CD14-positive monocyte (primary cell): ENCODE measurements at regions not wholly inside any gene's neighbourhood (a gene's known extent, or its start where the extent isn't known, plus 50 kb on each side); places are given as distances from the start of the nearest gene placed in this dataset.

ENCODE experiments used
- DNase-seq, 3 donors: peaks; one replicate each; pipeline ENCODE4 v3.0.0-alpha.2; 2011 to 2022
- H2AFZ ChIP-seq: 2 replicates; pipeline ENCODE4 v1.6.0; 2012; ENCODE audit warnings: mild to moderate bottlenecking, low read depth, low read length, inconsistent platforms; ENCODE audit not compliant: insufficient read depth, poor library complexity, severe bottlenecking
- H3K27ac ChIP-seq, 2 donors: 1 replicate in 1 of 2; 2 replicates in 1 of 2; pipeline ENCODE4 v1.5.1; 2012 to 2013; ENCODE audit warnings: low read length in 2 of 2, control low read depth in 1 of 2, inconsistent platforms in 1 of 2, low read depth in 1 of 2, mild to moderate bottlenecking in 1 of 2
- H3K27me3 ChIP-seq, 2 donors: one replicate each; pipeline versions ENCODE4 v1.6.0 to v1.6.1; 2011 to 2013; ENCODE audit warnings: low read length in 2 of 2; ENCODE audit not compliant: control insufficient read depth in 2 of 2, insufficient read depth in 2 of 2
- H3K36me3 ChIP-seq, 2 donors: replicated peaks in 1 of 2; 1 replicate in 1 of 2; 2 replicates in 1 of 2; pipeline versions ENCODE4 v1.5.1 to v1.6.1; 2012 to 2013; ENCODE audit warnings: low read length in 2 of 2, control low read depth in 1 of 2, inconsistent platforms in 1 of 2, mild to moderate bottlenecking in 1 of 2; ENCODE audit not compliant: insufficient read depth in 2 of 2, control insufficient read depth in 1 of 2
- H3K4me1 ChIP-seq, 2 donors: 1 replicate in 1 of 2; 2 replicates in 1 of 2; pipeline versions ENCODE4 v1.5.1 to v1.6.1; 2012 to 2013; ENCODE audit warnings: low read length in 2 of 2, control low read depth in 1 of 2, inconsistent platforms in 1 of 2, mild to moderate bottlenecking in 1 of 2, moderate library complexity in 1 of 2; ENCODE audit not compliant: insufficient read depth in 2 of 2, control insufficient read depth in 1 of 2
- H3K4me2 ChIP-seq: replicated peaks from 2 replicates; pipeline ENCODE3; 2012; ENCODE audit warnings: low read length, moderate library complexity, mild to moderate bottlenecking; ENCODE audit not compliant: poor library complexity, severe bottlenecking; ENCODE audit errors: extremely low read depth
- H3K4me3 ChIP-seq, 3 experiments: fragments of 200-600 bp in 1 of 3; sonication (generic) in 1 of 3; replicated peaks in 1 of 3; 1 replicate in 2 of 3; 2 replicates in 1 of 3; pipeline ENCODE4 v1.5.1; 2011 to 2013; ENCODE audit warnings: low read length in 3 of 3, mild to moderate bottlenecking in 3 of 3, control low read depth in 2 of 3, low read depth in 2 of 3, inconsistent platforms in 1 of 3, moderate library complexity in 1 of 3
- H3K79me2 ChIP-seq: 2 replicates; pipeline ENCODE4 v1.6.0; 2012; ENCODE audit warnings: mild to moderate bottlenecking, control low read depth, inconsistent platforms, low read length, moderate library complexity; ENCODE audit not compliant: insufficient read depth
- H3K9ac ChIP-seq: 2 replicates; pipeline ENCODE4 v1.6.0; 2017; ENCODE audit warnings: low read length, mild to moderate bottlenecking; ENCODE audit not compliant: insufficient read depth, poor library complexity, severe bottlenecking
- H3K9me3 ChIP-seq, 2 donors: replicated peaks in 1 of 2; 1 replicate in 1 of 2; 2 replicates in 1 of 2; pipeline versions ENCODE4 v1.5.1 to v1.6.1; 2012 to 2013; ENCODE audit warnings: low read length in 2 of 2, control low read depth in 1 of 2; ENCODE audit not compliant: control insufficient read depth in 1 of 2, insufficient read depth in 1 of 2
- H4K20me1 ChIP-seq: 2 replicates; pipeline ENCODE4 v1.6.0; 2012; ENCODE audit warnings: mild to moderate bottlenecking, low read length, control low read depth, moderate library complexity; ENCODE audit not compliant: insufficient read depth
- H3K27ac Mint-ChIP-seq, 7 donors: one replicate each; pipeline ENCODE4 v1.8.0; 2020; ENCODE audit warnings: mild to moderate bottlenecking in 7 of 7, mixed read lengths in 7 of 7, moderate library complexity in 6 of 7, inconsistent platforms in 2 of 7
- H3K27me3 Mint-ChIP-seq, 3 donors: one replicate each; pipeline ENCODE4 v1.8.0; 2021 to 2022; ENCODE audit warnings: low read depth in 3 of 3, mild to moderate bottlenecking in 3 of 3, mixed read lengths in 3 of 3, moderate library complexity in 3 of 3, inconsistent platforms in 1 of 3
- H3K36me3 Mint-ChIP-seq, 2 donors: one replicate each; pipeline ENCODE4 v1.8.0; 2020; ENCODE audit warnings: mixed read lengths in 2 of 2, inconsistent platforms in 1 of 2, mild to moderate bottlenecking in 1 of 2
- H3K4me1 Mint-ChIP-seq: one replicate; pipeline ENCODE4 v1.8.0; 2020; ENCODE audit warnings: mild to moderate bottlenecking, mixed read lengths
- H3K4me3 Mint-ChIP-seq, 2 donors: one replicate each; pipeline ENCODE4 v1.8.0; 2020; ENCODE audit warnings: mild to moderate bottlenecking in 2 of 2, mixed read lengths in 2 of 2, moderate library complexity in 1 of 2
- H3K9me3 Mint-ChIP-seq, 7 donors: one replicate each; pipeline ENCODE4 v1.8.0; 2020 to 2022; ENCODE audit warnings: mixed read lengths in 7 of 7, mild to moderate bottlenecking in 6 of 7, moderate library complexity in 6 of 7, inconsistent platforms in 2 of 7
- WGBS: methylation state at CpG from one replicate; pipeline ENCODE4 v1.1.5; 2013; ENCODE audit warnings: missing lambda C conversion rate; ENCODE audit not compliant: insufficient coverage; 5-methylcytosine and 5-hydroxymethylcytosine counted together
- intact Hi-C, 2 donors: fragments of 100-400 bp; cut with micrococcal nuclease; formaldehyde crosslinking; loops; one replicate each; pipeline versions ENCODE4 v1.15.0 to v1.15.1; 2023
- TF ChIP-seq, protein P1 (sequence below): fragments of 200-600 bp; IDR thresholded peaks from one replicate; pipeline ENCODE4 v1.8.0; 2022; ENCODE audit warnings: antibody characterized with exemption, mild to moderate bottlenecking

DNA sequence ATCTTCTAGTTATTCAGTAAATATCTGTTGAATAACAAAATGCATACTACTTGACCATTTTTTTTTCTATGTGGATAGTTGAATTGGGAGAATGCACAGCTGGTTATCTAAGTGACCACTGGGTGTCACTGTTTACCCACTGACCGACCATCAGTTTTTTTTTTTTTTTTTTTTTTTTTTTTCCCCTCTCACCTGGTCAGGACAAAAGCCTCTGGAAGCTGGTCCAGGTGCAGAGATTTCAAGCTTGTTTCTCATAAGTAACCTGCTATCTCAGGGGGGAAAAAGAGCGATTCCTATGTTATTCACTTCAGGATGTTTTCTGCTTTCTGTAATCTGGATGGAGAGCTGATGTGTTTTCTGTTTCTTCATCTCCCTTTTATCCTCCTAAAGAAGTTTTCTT lies 256.0 kb downstream of the DCDC2C start:
- Histone ChIP-seq H3K79me2 (no peaks in the 10 kb centered on the region), H3K4me3 (no peak overlapping the region), H3K9ac (no peak overlapping the region), H3K27me3 (no peaks in the 10 kb centered on the region), H3K4me1 (no peaks in the 10 kb centered on the region), H2AFZ (no peak overlapping the region), H3K9me3 (no peaks in the 10 kb centered on the region), H3K36me3 (no peaks in the 10 kb centered on the region), H3K4me2 (no peak overlapping the region), H3K27ac (no peak overlapping the region), H4K20me1 (no peaks in the 10 kb centered on the region)
- TF ChIP-seq, protein P1, sequence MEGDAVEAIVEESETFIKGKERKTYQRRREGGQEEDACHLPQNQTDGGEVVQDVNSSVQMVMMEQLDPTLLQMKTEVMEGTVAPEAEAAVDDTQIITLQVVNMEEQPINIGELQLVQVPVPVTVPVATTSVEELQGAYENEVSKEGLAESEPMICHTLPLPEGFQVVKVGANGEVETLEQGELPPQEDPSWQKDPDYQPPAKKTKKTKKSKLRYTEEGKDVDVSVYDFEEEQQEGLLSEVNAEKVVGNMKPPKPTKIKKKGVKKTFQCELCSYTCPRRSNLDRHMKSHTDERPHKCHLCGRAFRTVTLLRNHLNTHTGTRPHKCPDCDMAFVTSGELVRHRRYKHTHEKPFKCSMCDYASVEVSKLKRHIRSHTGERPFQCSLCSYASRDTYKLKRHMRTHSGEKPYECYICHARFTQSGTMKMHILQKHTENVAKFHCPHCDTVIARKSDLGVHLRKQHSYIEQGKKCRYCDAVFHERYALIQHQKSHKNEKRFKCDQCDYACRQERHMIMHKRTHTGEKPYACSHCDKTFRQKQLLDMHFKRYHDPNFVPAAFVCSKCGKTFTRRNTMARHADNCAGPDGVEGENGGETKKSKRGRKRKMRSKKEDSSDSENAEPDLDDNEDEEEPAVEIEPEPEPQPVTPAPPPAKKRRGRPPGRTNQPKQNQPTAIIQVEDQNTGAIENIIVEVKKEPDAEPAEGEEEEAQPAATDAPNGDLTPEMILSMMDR = peak; percentile 47
- H3K27me3 Mint-ChIP-seq = peaks cover 0 to 3% (median 1%) of the 10 kb centered on the region in 3 donors
- H3K27ac Mint-ChIP-seq = no peak overlapping the region
- intact Hi-C loops = no loop called here
- no peak overlapping the region for H3K4me3 Mint-ChIP-seq
- no peaks in the 10 kb centered on the region for H3K36me3 Mint-ChIP-seq
- H3K9me3 Mint-ChIP-seq = peaks cover 0 to 8% (median 0%) of the 10 kb centered on the region in 7 donors
- WGBS = no CpG with 5 or more reads among the region's 2 CpGs
- DNase-seq = no peak
- no peaks in the 10 kb centered on the region for H3K4me1 Mint-ChIP-seq

DNA sequence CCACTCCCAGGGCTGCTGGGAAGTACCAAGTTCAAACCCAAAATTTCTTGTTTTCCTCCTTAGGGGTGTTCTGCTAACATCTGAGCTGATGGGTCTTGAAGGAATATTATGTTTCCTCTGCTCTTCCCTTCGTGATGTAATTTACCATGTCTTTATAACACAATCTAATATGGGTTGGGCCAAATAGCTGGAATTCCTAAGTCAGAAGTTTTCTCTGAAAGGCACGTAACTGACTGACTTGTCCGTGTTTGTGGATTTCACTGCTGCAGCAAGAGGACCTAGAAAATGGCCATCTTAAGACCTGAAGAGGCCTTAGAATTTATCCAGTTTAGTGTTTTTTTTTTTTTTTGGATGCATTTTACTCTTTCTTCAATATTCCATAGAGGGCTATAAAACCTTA lies 256.7 kb downstream of the DCDC2C start:
- DNase-seq = no peak
- no peaks in the 10 kb centered on the region for H3K36me3 Mint-ChIP-seq
- no peak overlapping the region for H3K4me2 ChIP-seq
- H3K27me3 ChIP-seq = no peaks in the 10 kb centered on the region
- H3K27ac ChIP-seq = no peak overlapping the region
- H4K20me1 ChIP-seq = no peaks in the 10 kb centered on the region
- intact Hi-C loops = no loop called here
- H3K4me3 ChIP-seq = no peak overlapping the region
- no peak overlapping the region for H3K4me3 Mint-ChIP-seq
- H2AFZ ChIP-seq = no peak overlapping the region
- H3K9ac ChIP-seq = no peak overlapping the region
- H3K36me3 ChIP-seq = no peaks in the 10 kb centered on the region
- H3K79me2 ChIP-seq = no peaks in the 10 kb centered on the region
- no peaks in the 10 kb centered on the region for H3K4me1 ChIP-seq
- TF ChIP-seq, protein P1 = no peak
- 80% methylated on average over 2 of the region's 3 CpGs for WGBS
- no peaks in the 10 kb centered on the region for H3K4me1 Mint-ChIP-seq
- no peak overlapping the region for H3K27ac Mint-ChIP-seq
- no peaks in the 10 kb centered on the region for H3K9me3 ChIP-seq
- H3K27me3 Mint-ChIP-seq = peaks cover 0 to 3% (median 1%) of the 10 kb centered on the region in 3 donors
- peaks cover 0 to 8% (median 0%) of the 10 kb centered on the region in 7 donors for H3K9me3 Mint-ChIP-seq
